ENCODE measurements at regions not wholly inside any gene's neighbourhood (a gene's known extent, or its start where the extent isn't known, plus 50 kb on each side); places are given as distances from the start of the nearest gene placed in this dataset.
A peak's percentile ranks its signal among the peaks of the same experiment; 100 is the strongest.

GRCh38 chr14:104296388-104297312 is 158.3 kb downstream of the KIF26A start:
- Histone ChIP-seq H3K27ac (no peak overlapping the region), H3K4me1 (peaks cover 0 to 20% (median 13%) of the 10 kb centered on the region in 4 donors), H3K9me3 (no peaks in the 10 kb centered on the region), H3K4me3 (no peak overlapping the region), H3K27me3 (peaks cover under 1% of the 10 kb centered on the region), H3K36me3 (no peaks in the 10 kb centered on the region)
- DNase-seq, result peak; percentile 5
- TF ChIP-seq POLR2A (IDR thresholded peaks at IDR 0.05) (no peak), POLR2AphosphoS5 (IDR thresholded peaks at IDR 0.05) (no peak), EP300 (IDR thresholded peaks at IDR 0.05; ENCODE audit: low read depth) (no peak), CTCF (IDR thresholded peaks at IDR 0.05) (no peak)
- intact Hi-C loops (cut with DNase I; ENCODE audit: low total_unique reads), result no loop called here
- in situ Hi-C loops (cut with MboI; ENCODE audit: low pct_ligation_motif_present in 1 of 4, low pct_unique_long_range_greater_than_20kb in 1 of 4, low sequenced_read_pairs in 3 of 4), result no loop called here
- WGBS, 2 donors (ENCODE audit: low coverage in 1 of 2), result 60 to 77% methylated on average over 9 to 26 of the region's 26 CpGs

- TF ChIP-seq CTCF (IDR thresholded peaks at IDR 0.05) (no peak), POLR2AphosphoS5 (IDR thresholded peaks at IDR 0.05) (no peak)
- peaks cover 0 to 13% (median 8%) of the 10 kb centered on the region in 4 donors for H3K4me1 ChIP-seq
- no peaks in the 10 kb centered on the region for H3K27me3 ChIP-seq
- WGBS, 2 donors (ENCODE audit: low coverage in 1 of 2), result 77 to 100% methylated on average over 2 to 6 of the region's 7 CpGs
- no peak overlapping the region for H3K27ac ChIP-seq
- no peak for DNase-seq
- intact Hi-C loops (cut with DNase I; ENCODE audit: low total_unique reads), result no loop called here
- no peaks in the 10 kb centered on the region for H3K9me3 ChIP-seq
- no peaks in the 10 kb centered on the region for H3K36me3 ChIP-seq
- H3K4me3 ChIP-seq, result no peak overlapping the region
- in situ Hi-C loops (cut with MboI; ENCODE audit: low pct_ligation_motif_present in 1 of 4, low pct_unique_long_range_greater_than_20kb in 1 of 4, low sequenced_read_pairs in 3 of 4), result no loop called here
These were observed 158.9 kb downstream of the KIF26A start for GRCh38 chr14:104297313-104297704.

DNA sequence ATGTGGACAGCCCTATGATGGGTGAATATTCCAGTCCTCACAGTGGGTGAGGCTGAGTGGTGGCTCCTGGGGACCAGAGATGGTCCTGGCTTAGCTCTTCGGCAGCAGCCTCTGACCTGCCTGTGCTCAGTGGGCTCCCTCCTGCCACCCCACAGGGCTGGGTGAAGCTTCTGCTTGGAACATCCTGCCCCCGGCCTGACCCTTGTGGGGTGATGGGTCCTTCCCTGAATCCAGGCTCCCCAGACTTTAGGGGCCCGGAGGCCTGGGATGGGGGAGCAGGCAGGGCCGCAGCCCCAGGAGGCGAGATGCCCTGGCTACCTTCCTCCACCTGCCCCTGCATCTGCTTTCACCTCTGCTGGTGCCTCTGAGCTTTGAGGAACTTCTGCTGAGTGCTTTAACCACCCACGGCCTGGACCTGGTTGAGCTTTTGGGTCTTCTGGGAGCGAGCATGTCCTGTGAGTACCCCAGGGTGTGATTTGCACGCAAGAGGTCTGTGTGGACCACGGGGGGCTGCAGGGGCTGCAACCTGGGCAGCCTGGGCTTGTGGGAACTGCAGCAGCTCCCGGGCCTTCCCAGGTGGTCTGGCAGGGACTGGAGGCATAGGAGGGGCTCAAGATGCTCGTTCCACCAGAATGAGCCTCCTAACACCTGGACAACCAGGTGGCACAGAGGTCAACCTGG is 159.5 kb downstream of the KIF26A start:
- WGBS, 2 donors (ENCODE audit: low coverage in 1 of 2), result 60 to 96% methylated on average over 1 to 11 of the region's 11 CpGs
- H3K27me3 ChIP-seq, result no peaks in the 10 kb centered on the region
- no peak for DNase-seq
- H3K36me3 ChIP-seq, result no peaks in the 10 kb centered on the region
- in situ Hi-C loops (cut with MboI; ENCODE audit: low pct_ligation_motif_present in 1 of 4, low pct_unique_long_range_greater_than_20kb in 1 of 4, low sequenced_read_pairs in 3 of 4), result no loop called here
- H3K4me1 ChIP-seq, result peaks cover 0 to 12% (median 8%) of the 10 kb centered on the region in 4 donors
- H3K27ac ChIP-seq, result no peak overlapping the region
- intact Hi-C loops (cut with DNase I; ENCODE audit: low total_unique reads), result no loop called here
- no peaks in the 10 kb centered on the region for H3K9me3 ChIP-seq
- TF ChIP-seq POLR2AphosphoS5 (IDR thresholded peaks at IDR 0.05), result no peak
- TF ChIP-seq POLR2A (IDR thresholded peaks at IDR 0.05), result no peak
- TF ChIP-seq EP300 (IDR thresholded peaks at IDR 0.05; ENCODE audit: low read depth), result no peak
- no peak for TF ChIP-seq CTCF (IDR thresholded peaks at IDR 0.05)
- no peak overlapping the region for H3K4me3 ChIP-seq

- 94 to 100% methylated on average over 1 to 3 of the region's 3 CpGs for WGBS, 2 donors (ENCODE audit: low coverage in 1 of 2)
- H3K27ac ChIP-seq, result no peak overlapping the region
- in situ Hi-C loops (cut with MboI; ENCODE audit: low pct_ligation_motif_present in 1 of 4, low pct_unique_long_range_greater_than_20kb in 1 of 4, low sequenced_read_pairs in 3 of 4), result no loop called here
- no peak overlapping the region for H3K4me3 ChIP-seq
- TF ChIP-seq EP300 (IDR thresholded peaks at IDR 0.05; ENCODE audit: low read depth) (no peak), POLR2AphosphoS5 (IDR thresholded peaks at IDR 0.05) (no peak), POLR2A (IDR thresholded peaks at IDR 0.05) (no peak), CTCF (IDR thresholded peaks at IDR 0.05) (no peak)
- no peak for DNase-seq
- no peaks in the 10 kb centered on the region for H3K27me3 ChIP-seq
- intact Hi-C loops (cut with DNase I; ENCODE audit: low total_unique reads), result no loop called here
- no peaks in the 10 kb centered on the region for H3K36me3 ChIP-seq
- no peaks in the 10 kb centered on the region for H3K9me3 ChIP-seq
- peaks cover 0 to 12% (median 8%) of the 10 kb centered on the region in 4 donors for H3K4me1 ChIP-seq
These were observed 160.1 kb downstream of the KIF26A start for GRCh38 chr14:104298458-104298857.
